SJSA1 (cell line): ENCODE measurements at regions not wholly inside any gene's neighbourhood (a gene's known extent, or its start where the extent isn't known, plus 50 kb on each side); places are given as distances from the start of the nearest gene placed in this dataset.
A peak's percentile ranks its signal among the peaks of the same experiment; 100 is the strongest.

ENCODE experiments used
- DNase-seq, 2 experiments: peaks; one replicate each; pipeline ENCODE4 v3.0.0-alpha.2; 2015 to 2020; ENCODE audit warnings: low spot score in 2 of 2, low read depth in 1 of 2
- H3K27ac ChIP-seq: fragments of 250-450 bp; sonication (Bioruptor Pico); 2 replicates; pipeline ENCODE4 v1.5.1; 2020; ENCODE audit warnings: mild to moderate bottlenecking, moderate library complexity
- H3K27me3 ChIP-seq: fragments of 250-450 bp; sonication (Bioruptor Pico); replicated peaks from 2 replicates; pipeline ENCODE4 v1.5.1; 2020; ENCODE audit warnings: mild to moderate bottlenecking, moderate library complexity
- H3K36me3 ChIP-seq: fragments of 250-450 bp; sonication (Bioruptor Pico); 2 replicates; pipeline ENCODE4 v1.5.1; 2020; ENCODE audit warnings: mild to moderate bottlenecking
- H3K4me1 ChIP-seq: fragments of 250-450 bp; sonication (Bioruptor Pico); replicated peaks from 2 replicates; pipeline ENCODE4 v1.6.1; 2021; ENCODE audit warnings: mild to moderate bottlenecking
- H3K4me3 ChIP-seq: fragments of 250-450 bp; sonication (Bioruptor Pico); 2 replicates; pipeline ENCODE4 v1.5.1; 2020; ENCODE audit warnings: mild to moderate bottlenecking
- H3K9me3 ChIP-seq: fragments of 250-450 bp; sonication (Bioruptor Pico); replicated peaks from 2 replicates; pipeline ENCODE4 v1.5.1; 2020; ENCODE audit warnings: mild to moderate bottlenecking

DNA sequence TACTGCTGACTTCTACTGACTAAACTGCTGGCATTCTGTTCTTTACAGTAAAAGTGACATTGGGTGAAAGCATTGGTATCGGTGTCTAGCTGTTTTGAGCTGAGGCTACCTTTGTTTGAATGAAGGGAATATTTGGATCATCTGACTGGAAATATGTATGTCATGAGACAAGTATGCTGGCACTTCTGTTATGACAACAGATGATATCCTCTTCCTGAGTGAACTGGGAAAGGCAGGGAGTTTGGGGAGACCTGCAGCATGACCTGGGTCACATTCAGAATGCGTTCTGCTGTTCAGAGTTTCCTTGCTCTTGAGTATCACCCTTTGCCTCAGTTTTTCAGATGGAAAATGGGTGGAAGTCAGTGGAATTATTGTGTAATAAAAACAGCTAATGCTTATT, 81.8 kb downstream of the PLCE1 start:
- Histone ChIP-seq H3K27ac (0 out of 2 replicates have a peak overlapping the region, but pooled peaks have one; percentile 23), H3K4me3 (no peak overlapping the region), H3K4me1 (peaks cover 33% of the 10 kb centered on the region), H3K36me3 (no peaks in the 10 kb centered on the region), H3K27me3 (no peaks in the 10 kb centered on the region), H3K9me3 (0 out of 2 replicates have a peak, but pooled peaks cover 2% of the 10 kb centered on the region)
- no peak for DNase-seq

DNA sequence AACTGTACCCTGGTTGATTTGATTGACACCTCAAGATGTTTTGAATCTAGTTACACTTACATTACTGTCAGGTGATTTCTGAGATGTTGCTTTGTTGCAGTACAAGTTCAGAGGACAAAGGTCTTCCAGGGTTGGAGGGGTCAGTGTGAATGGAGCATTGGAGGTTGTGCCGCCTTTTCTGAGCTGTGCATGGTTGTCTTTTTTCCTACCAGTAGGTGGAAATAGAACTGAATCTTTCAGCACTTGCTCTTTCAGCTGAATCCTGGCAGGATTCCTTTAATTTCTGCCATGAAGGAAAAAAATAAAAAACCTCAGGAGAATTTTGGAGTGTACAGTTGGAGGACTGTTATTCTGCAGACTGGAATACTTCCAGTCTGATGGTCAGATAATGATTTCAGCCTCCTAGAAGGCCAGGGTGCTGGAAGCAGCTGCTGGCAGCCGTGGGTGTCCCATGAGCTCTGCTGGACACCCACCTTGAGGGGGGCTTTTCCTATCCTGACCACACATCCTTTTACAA, 82.7 kb downstream of the PLCE1 start:
- peak overlapping the region; percentile 23; the same call in 1 of the 2 replicates for H3K27ac ChIP-seq
- H3K4me1 ChIP-seq: peaks cover 33% of the 10 kb centered on the region
- no peak overlapping the region for H3K4me3 ChIP-seq
- no peaks in the 10 kb centered on the region for H3K27me3 ChIP-seq
- H3K9me3 ChIP-seq: 0 out of 2 replicates have a peak, but pooled peaks cover 3% of the 10 kb centered on the region
- H3K36me3 ChIP-seq: no peaks in the 10 kb centered on the region
- DNase-seq: peak; percentile 71 to 77

DNA sequence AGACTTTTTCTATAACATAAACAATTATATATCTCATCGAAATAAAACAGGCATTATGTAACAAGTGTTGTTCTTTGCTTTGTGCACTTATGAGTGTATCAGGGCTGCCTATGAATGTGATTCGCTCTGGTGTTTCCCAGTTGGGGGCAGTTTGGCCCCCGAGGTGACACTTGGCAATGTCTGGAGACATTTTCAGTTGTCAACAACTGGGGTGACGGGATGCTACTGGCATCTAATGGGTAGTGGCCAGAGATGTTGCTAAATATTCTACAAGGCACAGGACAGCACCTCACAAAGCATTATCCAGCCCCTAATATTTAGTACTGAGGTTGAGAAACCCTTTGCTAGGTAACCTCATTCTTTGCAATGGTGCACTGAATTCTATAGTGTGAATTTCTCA, 83.3 kb downstream of the PLCE1 start:
- Histone ChIP-seq H3K27ac (peak overlapping the region; percentile 19), H3K4me3 (no peak overlapping the region), H3K36me3 (no peaks in the 10 kb centered on the region), H3K27me3 (no peaks in the 10 kb centered on the region), H3K4me1 (peaks cover 33% of the 10 kb centered on the region), H3K9me3 (0 out of 2 replicates have a peak, but pooled peaks cover 6% of the 10 kb centered on the region)
- no peak for DNase-seq

DNA sequence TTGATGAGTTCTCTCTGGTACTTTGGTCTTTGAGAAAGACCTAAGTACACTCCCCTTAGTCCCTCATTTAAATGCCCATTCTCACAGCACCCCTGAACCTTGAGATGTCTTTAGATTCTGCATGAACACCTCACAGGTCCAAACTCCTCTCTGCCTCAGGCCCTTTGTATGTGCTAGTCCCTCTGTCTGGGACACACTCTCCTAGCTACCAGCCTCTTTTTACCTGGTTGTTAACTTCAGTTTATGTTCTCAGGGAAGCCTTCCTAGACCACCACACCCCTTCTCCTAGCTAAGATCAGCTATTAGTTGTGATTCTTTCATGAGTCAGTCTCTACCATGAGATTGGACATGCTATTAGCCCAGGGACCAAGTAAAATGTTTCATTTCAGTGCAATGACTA, 86.4 kb downstream of the PLCE1 start:
- Histone ChIP-seq H3K36me3 (no peaks in the 10 kb centered on the region), H3K9me3 (0 out of 2 replicates have a peak, but pooled peaks cover 6% of the 10 kb centered on the region), H3K27ac (no peak overlapping the region), H3K4me3 (no peak overlapping the region), H3K4me1 (peaks cover 35% of the 10 kb centered on the region), H3K27me3 (no peaks in the 10 kb centered on the region)
- no peak for DNase-seq

DNA sequence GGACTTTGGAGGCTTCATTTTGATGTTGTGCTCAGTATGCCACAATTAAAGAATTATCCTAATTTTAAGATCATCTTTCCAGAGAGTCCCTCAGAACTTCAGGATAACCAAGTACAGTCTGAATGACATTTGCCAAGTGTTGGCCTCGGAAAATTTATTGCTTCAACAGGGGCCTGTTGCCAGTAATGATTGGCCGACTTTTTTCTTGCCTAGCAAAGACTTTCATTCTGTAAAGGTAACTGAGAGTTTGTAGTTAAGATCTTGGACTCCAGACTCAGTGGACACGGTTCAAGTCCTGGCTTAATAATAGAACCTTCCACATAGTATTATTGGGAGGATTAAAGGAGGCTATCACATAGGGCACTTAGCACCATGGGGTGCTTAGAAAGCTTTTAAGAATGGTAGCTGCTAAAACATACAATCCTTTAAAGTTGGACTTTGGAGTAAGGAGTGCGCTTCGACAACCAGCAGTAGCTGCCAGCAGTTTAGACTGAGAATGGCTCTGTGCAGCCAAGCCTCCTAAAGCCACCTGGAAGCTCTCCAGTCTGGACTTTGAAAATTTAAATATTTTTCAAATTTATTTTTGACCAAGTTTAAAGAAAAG, 90.0 kb downstream of the PLCE1 start:
- Histone ChIP-seq H3K9me3 (0 out of 2 replicates have a peak, but pooled peaks cover 6% of the 10 kb centered on the region), H3K36me3 (no peaks in the 10 kb centered on the region), H3K4me1 (peaks cover 6% of the 10 kb centered on the region), H3K27me3 (no peaks in the 10 kb centered on the region), H3K27ac (no peak overlapping the region), H3K4me3 (no peak overlapping the region)
- no peak for DNase-seq

DNA sequence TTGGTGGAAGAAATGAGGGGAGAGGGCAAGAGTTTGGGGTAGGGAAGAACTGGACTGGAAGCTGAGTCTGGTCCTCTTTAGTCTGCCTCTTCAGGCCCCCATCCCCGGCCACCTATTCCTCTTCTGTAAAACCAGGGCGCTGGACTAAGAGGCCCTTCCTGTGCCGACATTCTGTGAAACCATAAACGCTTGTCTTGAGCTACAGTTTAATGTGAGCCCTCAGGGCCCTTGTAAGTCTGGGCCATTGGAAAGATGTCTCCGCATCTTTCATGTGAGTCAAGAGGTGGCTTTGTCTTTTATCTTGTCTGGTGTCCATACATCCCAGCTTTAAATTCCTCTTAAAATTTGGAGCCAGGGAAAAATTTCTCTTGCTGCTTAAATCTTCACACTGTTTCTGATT, 90.6 kb downstream of the PLCE1 start:
- no peaks in the 10 kb centered on the region for H3K27me3 ChIP-seq
- no peaks in the 10 kb centered on the region for H3K36me3 ChIP-seq
- no peak overlapping the region for H3K27ac ChIP-seq
- no peak for DNase-seq
- H3K4me1 ChIP-seq: peaks cover 3% of the 10 kb centered on the region
- H3K9me3 ChIP-seq: 0 out of 2 replicates have a peak, but pooled peaks cover 6% of the 10 kb centered on the region
- no peak overlapping the region for H3K4me3 ChIP-seq

DNA sequence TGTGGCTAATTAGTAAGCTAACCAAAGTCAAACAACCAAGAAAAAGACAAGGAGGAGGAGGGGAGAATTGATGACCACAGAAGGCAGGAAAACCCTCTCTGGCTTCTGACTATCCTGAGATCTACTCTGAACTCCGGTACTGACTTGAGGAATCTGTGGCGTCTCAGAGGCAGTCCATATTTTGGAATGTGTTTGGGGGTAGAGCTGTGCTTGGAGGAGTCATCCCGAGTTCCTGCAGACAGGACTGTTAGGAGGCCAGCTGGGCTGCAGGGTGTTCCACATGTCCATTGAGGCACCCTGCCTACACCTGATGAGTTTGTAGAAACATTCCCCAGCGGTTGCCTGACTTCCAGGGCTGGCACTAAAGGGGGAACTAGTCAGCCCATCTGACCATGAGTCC, 91.6 kb downstream of the PLCE1 start:
- Histone ChIP-seq H3K4me1 (peaks cover 3% of the 10 kb centered on the region), H3K36me3 (no peaks in the 10 kb centered on the region), H3K9me3 (0 out of 2 replicates have a peak, but pooled peaks cover 5% of the 10 kb centered on the region), H3K4me3 (no peak overlapping the region), H3K27ac (no peak overlapping the region), H3K27me3 (no peaks in the 10 kb centered on the region)
- DNase-seq: no peak

DNA sequence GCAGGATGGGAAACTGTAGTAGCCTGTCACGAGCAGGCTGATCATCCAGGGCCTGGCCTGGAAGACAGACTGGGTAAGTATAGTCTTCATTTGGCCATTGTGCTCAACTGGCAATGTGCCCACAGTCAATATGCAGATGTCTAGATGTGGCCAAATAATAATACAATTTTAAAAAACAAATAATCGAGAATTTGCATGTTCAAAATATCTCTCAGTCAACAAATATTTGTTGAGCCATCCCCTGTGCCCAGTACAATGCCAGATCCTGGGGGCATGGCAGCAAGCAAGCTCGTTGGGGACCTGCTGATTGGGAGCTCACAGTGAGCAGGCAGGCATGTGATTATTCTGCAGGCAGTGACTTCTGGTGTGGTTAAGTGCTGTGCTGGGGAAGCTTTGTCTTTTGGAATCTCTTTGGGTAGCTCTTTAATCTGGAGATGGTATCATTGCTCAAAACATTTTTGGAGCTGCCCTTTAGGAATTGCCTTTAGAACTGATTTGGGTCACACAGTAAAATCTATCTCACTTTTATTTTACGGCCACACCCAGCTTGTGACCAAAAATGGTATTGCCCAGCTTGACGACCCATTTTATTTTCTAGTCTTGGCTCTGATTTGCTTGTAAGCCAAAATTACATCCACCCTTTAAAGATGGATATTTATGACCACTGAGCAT, 92.2 kb downstream of the PLCE1 start:
- Histone ChIP-seq H3K4me3 (no peak overlapping the region), H3K27me3 (no peaks in the 10 kb centered on the region), H3K36me3 (no peaks in the 10 kb centered on the region), H3K9me3 (0 out of 2 replicates have a peak, but pooled peaks cover 4% of the 10 kb centered on the region), H3K27ac (no peak overlapping the region), H3K4me1 (peaks cover 3% of the 10 kb centered on the region)
- DNase-seq: no peak

DNA sequence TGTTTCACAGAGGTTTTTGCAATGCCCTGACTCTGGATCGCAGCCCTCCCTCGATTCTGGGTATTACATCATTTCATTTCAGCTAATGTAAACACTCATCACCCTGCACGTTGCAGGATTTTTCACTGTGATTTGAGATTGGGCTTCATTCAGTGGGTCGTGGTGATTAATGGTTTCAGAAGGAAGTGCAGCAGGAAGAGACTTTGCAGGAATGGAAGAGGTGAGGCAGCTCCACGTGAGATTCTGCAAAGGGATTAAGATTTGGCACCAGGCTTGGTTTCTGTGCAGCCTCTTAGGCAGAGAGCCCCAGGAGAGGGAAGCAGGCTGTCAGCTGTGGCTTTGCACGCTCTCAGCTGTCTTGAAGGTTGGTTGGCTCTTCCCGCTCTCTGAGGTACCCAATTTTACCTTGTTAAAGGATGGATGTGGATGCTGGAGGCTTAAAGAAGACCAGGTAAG, 95.2 kb downstream of the PLCE1 start:
- Histone ChIP-seq H3K27me3 (no peaks in the 10 kb centered on the region), H3K4me3 (no peak overlapping the region), H3K9me3 (no peaks in the 10 kb centered on the region), H3K27ac (no peak overlapping the region), H3K4me1 (peaks cover 12% of the 10 kb centered on the region), H3K36me3 (no peaks in the 10 kb centered on the region)
- DNase-seq: no peak

DNA sequence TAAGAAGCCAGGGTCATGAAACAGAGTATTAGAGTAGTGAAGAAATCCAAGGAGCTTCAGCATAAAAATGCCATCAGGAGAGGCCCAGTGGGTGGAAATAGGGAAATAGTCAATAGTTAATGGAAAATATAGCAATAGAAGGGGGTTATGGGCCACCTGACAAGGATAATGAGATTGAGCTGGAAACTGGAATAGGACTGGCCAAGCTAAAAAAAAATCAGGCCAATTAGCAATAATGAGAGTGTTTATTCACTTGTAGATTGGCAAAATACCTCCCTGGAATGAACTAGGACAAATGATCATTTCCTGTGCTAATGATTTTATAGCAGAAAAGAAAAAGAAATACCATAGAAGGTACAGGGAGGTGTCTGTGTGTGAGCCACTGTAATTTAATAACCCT, 97.9 kb downstream of the PLCE1 start:
- no peaks in the 10 kb centered on the region for H3K36me3 ChIP-seq
- peaks cover 8% of the 10 kb centered on the region for H3K4me1 ChIP-seq
- H3K4me3 ChIP-seq: no peak overlapping the region
- H3K27me3 ChIP-seq: no peaks in the 10 kb centered on the region
- no peak overlapping the region for H3K27ac ChIP-seq
- no peak for DNase-seq
- H3K9me3 ChIP-seq: no peaks in the 10 kb centered on the region

DNA sequence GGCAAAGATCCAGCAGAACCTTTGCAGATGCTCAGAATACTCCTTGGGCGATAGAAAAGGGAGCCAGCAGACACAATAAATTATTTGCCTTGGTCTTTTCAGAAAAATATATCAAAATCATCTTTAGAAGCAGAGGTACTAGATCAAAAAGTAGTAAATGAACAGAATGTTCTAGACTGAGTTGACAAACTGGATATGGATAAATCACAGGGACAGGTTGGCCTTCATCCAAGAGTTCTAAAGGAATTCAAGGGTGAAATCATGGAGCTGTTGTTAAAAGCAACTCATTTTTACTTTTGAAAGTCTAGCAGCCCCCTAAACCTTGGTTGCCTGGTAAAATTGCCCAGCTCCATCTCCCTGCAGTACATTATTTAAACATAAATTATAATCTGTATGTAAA, 99.1 kb downstream of the PLCE1 start:
- Histone ChIP-seq H3K4me3 (no peak overlapping the region), H3K27me3 (no peaks in the 10 kb centered on the region), H3K27ac (no peak overlapping the region), H3K4me1 (peaks cover 8% of the 10 kb centered on the region), H3K36me3 (no peaks in the 10 kb centered on the region), H3K9me3 (no peaks in the 10 kb centered on the region)
- DNase-seq: no peak

DNA sequence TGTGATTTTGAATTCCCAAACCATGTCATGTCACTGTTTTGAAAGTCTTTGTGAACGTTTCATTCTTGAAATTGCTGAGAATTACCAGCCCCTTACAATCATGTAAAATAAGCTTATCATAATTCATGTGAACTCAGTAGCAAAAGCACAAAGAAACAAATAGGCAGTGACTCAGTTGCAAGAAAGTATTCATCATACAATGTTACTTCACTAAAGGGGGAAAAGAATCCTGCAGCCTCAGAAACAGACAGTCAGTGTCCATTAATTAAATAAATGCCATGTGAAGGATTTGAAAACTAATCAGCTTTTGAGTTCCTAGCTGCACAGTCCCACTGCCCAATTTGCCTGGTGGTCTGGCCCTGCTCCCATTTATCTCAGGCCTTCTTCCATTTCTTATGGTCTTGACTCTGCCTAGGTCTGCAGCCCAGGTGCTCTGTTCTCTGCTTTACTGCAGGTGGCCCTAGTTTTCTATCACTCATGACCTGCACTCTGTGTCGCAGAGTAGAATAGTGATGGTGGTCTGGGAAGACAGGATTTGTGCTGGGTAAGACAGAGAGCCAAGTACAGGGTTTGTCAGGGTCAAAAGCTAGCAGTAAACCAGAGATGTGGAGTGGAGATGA, 99.7 kb downstream of the PLCE1 start:
- Histone ChIP-seq H3K9me3 (no peaks in the 10 kb centered on the region), H3K4me1 (peaks cover 8% of the 10 kb centered on the region), H3K36me3 (no peaks in the 10 kb centered on the region), H3K27ac (no peak overlapping the region), H3K27me3 (no peaks in the 10 kb centered on the region), H3K4me3 (no peak overlapping the region)
- DNase-seq: no peak

DNA sequence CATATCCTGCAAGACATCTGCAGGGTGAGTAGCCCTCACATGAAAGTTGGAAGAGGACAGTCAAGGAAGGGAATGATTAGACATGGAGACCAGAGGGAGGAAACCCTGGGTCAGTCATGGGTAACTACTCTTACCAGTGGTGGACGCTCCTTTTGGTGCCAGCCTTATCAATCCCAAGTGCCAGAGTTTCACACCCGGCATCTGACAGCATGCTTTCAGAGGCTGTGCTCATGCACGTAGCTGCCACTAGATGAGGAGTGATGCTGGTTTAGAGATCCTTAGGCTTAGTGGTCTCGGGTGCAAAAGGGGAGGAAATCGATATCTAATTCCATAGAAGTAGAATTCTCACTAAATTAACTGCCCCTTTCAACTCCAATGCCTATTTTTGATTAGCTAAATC, 100.8 kb downstream of the PLCE1 start:
- no peaks in the 10 kb centered on the region for H3K36me3 ChIP-seq
- no peaks in the 10 kb centered on the region for H3K27me3 ChIP-seq
- peaks cover 8% of the 10 kb centered on the region; the same call in 1 of the 2 replicates for H3K4me1 ChIP-seq
- H3K9me3 ChIP-seq: no peaks in the 10 kb centered on the region
- no peak overlapping the region for H3K27ac ChIP-seq
- no peak for DNase-seq
- H3K4me3 ChIP-seq: no peak overlapping the region

DNA sequence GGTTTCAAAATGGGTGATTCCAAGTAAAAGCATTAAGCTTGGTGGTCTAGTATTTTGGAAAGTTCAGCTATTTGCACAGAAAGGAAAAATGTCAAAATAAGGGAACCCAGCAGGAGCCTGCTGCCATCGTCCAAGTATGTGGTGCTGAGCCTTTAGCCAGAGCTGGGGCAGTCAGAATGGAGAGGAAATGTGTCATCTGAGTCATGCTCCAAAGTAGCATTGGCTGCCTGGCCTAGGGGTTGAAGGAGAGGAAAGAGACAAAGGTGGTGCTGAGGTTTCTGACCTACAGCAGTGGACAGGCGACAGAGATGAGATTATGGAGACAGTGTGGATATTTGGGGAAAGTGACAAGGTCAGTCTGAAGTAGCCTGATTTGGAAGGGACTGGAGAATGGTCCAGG, 103.9 kb downstream of the PLCE1 start:
- Histone ChIP-seq H3K9me3 (no peaks in the 10 kb centered on the region), H3K4me1 (peaks cover 12% of the 10 kb centered on the region), H3K4me3 (no peak overlapping the region), H3K27ac (no peak overlapping the region), H3K27me3 (no peaks in the 10 kb centered on the region), H3K36me3 (no peaks in the 10 kb centered on the region)
- no peak for DNase-seq
